HG02852 (cell line): ENCODE measurements at regions not wholly inside any gene's neighbourhood (a gene's known extent, or its start where the extent isn't known, plus 50 kb on each side); places are given as distances from the start of the nearest gene placed in this dataset.

ENCODE experiments used
- ATAC-seq: cut with Tn5 transposase; IDR thresholded peaks from one replicate; pipeline ENCODE4 v1.9.1; 2021; ENCODE audit warnings: mild to moderate bottlenecking, moderate library complexity; ENCODE audit not compliant: unreplicated experiment

- no peak for ATAC-seq
Observed at GRCh38 chr2:2683606-2684224, 352.6 kb upstream of the MYT1L start.

- ATAC-seq: no peak
Observed at GRCh38 chr2:2682700-2683342, 351.7 kb upstream of the MYT1L start.

- ATAC-seq: no peak
Observed at GRCh38 chr2:2681711-2682251, 350.7 kb upstream of the MYT1L start.

DNA sequence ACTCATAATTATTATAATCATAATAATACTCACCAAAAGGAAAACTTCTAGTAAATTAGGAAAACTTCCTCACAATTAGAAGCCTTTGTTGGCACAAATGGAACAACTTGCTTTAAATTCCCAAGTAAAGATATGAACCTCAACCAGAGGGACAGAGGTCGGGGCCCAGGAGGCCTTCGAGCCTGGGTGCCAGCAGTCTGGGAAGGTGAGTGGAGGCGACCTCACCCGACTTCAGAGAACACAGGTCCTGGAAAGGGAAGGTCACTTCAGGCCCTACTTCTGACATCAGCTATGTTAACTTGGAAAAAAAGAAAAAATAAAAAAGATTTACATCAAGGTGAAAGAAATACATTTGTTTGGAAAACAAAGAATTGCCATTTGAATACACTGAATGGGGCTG lies 350.0 kb upstream of the MYT1L start:
- ATAC-seq: no peak

GRCh38 chr2:2674831-2675230 lies 343.8 kb upstream of the MYT1L start:
- ATAC-seq: no peak

DNA sequence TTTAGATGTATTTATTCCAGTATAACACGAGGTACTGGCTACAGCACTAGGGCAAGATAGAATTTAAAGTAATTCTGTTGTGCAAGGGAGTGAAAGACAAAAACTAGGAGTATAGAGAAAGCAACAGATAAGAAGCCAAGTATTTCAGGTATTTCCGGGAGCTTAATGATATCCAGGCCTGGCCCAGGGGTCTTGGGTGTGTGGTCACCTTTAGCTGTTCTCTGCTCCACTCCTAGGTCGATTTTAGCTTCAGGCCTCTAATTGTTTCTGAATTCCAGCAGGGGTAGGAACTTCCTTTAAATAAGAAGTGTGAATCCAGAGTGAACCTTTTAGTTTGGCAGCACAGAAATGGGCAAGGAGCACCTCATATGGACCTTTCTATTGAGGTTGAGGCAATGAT lies 342.3 kb upstream of the MYT1L start:
- ATAC-seq: no peak

- ATAC-seq: no peak
Observed at GRCh38 chr2:2672249-2672648, 341.2 kb upstream of the MYT1L start.

DNA sequence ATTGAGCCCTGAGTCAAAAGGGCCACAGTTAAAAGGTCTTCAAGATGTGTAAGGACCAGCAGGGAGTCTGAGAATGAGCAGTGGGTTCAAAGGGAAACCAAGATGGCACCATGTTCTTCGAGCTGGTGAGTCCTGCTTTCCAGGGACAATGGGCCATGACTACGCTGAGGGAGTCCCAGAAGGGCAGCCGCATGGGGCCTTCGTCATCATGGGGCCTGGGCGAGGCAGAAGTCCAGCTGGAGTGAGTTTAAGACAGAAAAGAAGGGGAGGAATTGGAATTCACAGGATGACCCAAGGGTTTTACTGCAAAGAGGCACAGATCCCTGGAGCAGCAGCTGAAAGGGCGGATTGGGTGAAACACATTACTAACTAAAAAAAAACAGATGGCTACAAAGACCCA lies 340.8 kb upstream of the MYT1L start:
- no peak for ATAC-seq

DNA sequence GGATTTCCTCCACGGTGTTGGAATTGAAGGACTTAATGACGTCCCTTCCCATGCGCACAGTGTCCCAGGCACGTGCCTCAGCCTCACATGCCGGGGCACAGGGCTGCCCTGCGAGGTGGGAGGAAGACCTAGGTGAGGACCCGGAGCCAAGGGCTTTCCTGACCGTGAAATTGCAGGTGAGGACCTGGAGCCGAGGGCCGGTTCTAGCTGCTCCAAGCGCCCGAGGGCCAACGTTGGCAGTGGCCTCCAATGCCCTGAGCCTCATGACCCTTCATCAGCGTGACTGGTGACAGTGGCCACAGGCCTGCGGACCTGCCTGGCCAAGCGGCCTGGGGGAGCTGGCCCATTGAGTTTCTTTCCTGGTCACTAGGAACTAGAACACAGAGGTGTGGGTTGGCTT lies 338.2 kb upstream of the MYT1L start:
- ATAC-seq: no peak

GRCh38 chr2:2668681-2669265 lies 337.7 kb upstream of the MYT1L start:
- no peak for ATAC-seq

DNA sequence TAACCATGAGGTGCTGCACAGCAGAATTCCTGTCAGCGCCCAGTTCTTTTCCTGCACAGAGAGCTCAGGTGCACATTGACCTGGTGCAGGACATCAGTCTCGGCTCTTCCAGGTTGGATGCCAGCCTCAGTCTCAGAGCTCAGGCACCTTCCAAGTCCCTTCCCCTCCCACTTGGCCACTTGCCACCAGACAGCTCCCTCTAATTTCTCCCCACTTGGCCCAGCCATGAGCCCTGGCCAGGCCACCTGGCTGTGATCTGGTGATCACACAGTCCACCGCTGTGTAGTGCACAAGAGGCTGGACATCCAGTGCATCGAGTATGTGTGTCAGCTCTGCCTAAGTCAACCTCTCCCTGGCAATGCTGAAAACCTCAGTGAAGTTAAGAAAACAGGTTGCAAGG lies 336.6 kb upstream of the MYT1L start:
- ATAC-seq: no peak

GRCh38 chr2:2665834-2666133 lies 334.7 kb upstream of the MYT1L start:
- ATAC-seq: no peak

DNA sequence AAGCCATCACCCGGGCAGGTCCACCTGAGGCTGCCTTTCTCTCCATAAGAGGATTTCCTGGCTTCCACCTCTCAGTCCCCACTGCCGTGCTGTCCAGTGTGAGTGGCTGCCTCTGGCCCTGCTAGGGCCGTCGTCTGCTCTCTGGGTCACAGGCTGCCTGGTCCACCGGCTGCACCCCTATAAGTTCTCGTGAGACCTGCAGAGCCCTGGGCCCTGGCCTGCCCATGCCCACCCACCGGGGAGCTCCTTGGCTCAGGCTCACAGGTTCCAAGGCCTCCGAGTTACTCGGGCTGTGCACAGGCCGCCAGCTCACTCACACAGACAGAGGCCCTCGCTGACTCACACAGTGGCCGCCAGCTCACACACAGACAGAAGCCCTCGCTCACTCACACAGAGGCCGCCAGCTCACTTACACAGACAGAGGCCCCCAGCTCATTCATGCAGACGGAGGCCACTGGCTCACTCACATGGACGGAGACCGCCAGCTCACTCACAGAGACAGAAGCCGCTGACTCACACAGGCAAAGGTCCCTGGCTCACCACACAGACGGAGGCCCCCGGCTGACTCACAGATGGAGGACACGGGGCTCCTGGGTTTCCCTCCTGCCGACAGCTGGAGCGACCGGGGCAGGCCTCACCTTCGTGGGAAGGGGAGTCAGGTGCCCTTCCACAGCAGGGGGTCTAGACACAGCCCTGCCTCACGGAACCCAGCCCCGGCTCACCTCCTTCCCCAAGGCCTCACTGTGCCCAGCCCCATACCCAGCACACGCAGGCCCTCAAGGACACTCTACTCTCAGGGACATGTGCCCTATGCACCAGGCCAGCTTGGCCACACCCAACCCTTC lies 334.1 kb upstream of the MYT1L start:
- ATAC-seq: no peak

DNA sequence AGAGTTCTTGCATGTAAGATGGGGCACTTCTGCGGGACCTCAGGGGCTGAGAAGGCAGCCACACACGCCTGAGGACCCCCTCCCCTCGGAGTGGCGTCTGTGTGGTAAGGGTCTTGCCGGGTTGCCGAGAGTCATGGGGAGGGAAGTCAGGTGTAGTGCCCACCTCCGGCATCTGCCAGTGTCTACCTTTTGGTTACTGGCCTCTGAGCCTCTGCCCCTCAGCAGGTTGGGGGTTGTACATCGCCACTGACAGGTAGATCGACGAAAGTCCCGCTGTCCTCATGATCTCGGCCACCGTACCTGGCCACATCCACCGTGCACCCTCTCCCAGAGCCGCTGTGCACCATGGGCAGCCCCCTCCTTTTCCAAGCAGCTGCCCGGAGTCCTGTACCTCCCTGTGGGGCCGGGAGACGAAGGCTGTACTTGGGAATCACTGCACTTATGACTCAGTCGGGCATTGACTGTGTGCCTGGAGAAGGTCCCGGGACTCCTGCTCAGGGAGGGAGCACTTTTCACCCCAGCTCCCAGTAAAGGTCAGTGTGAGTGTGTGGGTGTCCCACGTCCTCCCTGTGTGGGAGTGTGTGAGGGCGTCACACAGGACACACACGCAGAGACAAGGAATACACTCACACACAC lies 332.4 kb upstream of the MYT1L start:
- ATAC-seq: no peak

- no peak for ATAC-seq
Observed at GRCh38 chr2:2662847-2663356, 331.8 kb upstream of the MYT1L start.

- ATAC-seq: no peak
Observed at GRCh38 chr2:2662037-2662846, 331.2 kb upstream of the MYT1L start.

DNA sequence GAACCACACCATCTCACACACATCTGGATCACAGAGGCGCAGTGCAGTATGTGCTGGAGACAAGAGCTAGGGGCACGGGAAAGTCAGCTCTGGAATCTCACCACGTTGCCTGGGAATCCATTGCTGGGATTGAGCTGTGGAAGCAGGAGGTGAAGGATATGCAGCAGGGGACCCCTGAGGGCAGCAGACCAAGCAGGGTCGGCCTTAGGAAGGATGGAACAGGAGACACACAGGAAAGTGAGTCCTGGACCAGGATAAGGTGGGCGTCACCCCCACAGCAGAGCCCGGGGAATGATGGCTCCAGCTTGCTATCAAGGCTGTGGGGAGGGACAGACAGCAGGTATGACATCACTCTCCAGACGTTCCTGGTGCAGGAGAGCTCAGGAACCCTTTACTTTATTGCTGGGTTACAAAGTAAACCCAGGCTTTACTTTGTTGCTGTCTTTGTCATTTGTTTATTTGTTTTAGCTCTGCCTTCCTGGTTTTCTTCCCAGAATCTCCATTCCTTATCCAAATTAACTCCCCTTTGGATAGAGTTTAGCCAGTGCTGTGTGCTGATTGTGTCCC lies 329.8 kb upstream of the MYT1L start:
- no peak for ATAC-seq

DNA sequence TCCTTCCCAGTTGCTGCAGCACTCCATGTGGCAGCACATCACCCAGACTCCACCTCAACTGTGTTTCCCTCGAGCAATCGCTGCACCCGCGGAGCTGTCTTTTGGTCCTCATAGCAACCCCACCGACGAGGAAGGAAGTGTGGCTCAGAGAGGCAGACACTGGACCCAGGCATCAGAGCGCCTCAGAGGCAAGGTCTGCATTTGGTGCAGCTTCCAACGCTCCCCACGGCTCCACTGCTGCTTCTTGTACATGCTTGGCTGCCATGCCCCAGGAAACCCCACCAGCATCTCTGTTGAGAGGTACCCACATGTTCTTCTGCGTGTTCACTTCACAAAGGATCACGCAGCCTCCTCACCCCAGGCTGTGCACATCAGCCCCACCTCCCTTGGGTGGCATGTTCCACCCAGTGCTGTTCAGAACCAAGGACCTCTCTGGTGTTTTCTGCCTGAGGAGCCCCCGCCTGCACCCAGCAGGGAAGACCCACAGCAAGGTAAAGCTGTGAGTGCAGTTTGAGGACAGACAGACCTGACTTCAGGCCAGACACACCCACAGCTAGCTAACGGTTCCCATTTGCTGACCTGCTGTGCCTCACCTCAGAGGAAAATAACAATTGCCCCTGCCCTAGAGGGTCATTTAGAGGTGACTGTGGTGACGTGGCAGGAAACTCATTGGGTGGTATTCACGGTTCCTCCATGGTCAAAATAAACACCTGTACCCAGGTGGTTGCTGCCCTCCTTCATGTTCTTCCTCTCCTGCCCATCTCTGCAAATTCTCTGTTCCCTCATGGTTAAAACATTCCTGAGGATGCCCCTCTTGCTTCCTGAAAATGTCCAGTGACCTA lies 326.3 kb upstream of the MYT1L start:
- no peak for ATAC-seq
